ENCODE measurements at regions not wholly inside any gene's neighbourhood (a gene's known extent, or its start where the extent isn't known, plus 50 kb on each side); places are given as distances from the start of the nearest gene placed in this dataset.

- WGBS (ENCODE audit: extremely low coverage, insufficient read length, low lambda C conversion rate) = no CpG with 5 or more reads among the region's 6 CpGs
- TF ChIP-seq CTCF (conservative IDR thresholded peaks at IDR 0.05) = no peak
- Histone ChIP-seq H3K23me2 (ENCODE audit: insufficient read length, low read depth, low read length, poor library complexity, severe bottlenecking) (no peaks in the 10 kb centered on the region), H3K23ac (ENCODE audit: insufficient read length, low read depth, low read length) (no peak overlapping the region), H2AK5ac (ENCODE audit: insufficient read length, low read length) (no peak overlapping the region), H3K14ac (ENCODE audit: insufficient read depth, low read length) (no peak overlapping the region), H3K27me3 (ENCODE audit: insufficient read depth, low read length) (no peaks in the 10 kb centered on the region), H3K9me3 (ENCODE audit: control insufficient read depth, low read depth, low read length) (no peaks in the 10 kb centered on the region), H3K56ac (ENCODE audit: insufficient read length, low read depth, low read length) (no peak overlapping the region), H3K79me2 (ENCODE audit: insufficient read depth, low read length) (no peaks in the 10 kb centered on the region), H2BK20ac (ENCODE audit: low read depth, low read length, poor library complexity, severe bottlenecking) (no peak overlapping the region), H3K18ac (ENCODE audit: insufficient read length, low read depth, low read length) (no peak overlapping the region), H2AFZ (ENCODE audit: low read length) (no peak overlapping the region), H2BK15ac (ENCODE audit: low read depth, low read length) (no peak overlapping the region), H4K20me1 (ENCODE audit: control insufficient read depth, insufficient read depth, insufficient read length) (no peaks in the 10 kb centered on the region), H3K27ac (ENCODE audit: insufficient read length, low read depth, low read length) (no peak overlapping the region), H3K4ac (ENCODE audit: low read depth, low read length) (no peak overlapping the region), H4K91ac (ENCODE audit: insufficient read length, low read depth, low read length) (no peak overlapping the region), H2BK5ac (ENCODE audit: insufficient read length, low read length) (no peak overlapping the region), H4K5ac (ENCODE audit: insufficient read length, low read depth, low read length) (no peak overlapping the region), H4K8ac (replicated peaks; ENCODE audit: insufficient read length, low read depth, low read length) (no peak overlapping the region), H3K79me1 (ENCODE audit: insufficient read depth, low read depth, low read length, poor library complexity, severe bottlenecking) (no peaks in the 10 kb centered on the region), H2BK12ac (ENCODE audit: insufficient read length, low read depth, low read length) (no peak overlapping the region), H2BK120ac (ENCODE audit: low read depth, low read length, poor library complexity, severe bottlenecking) (no peak overlapping the region), H3K9ac (ENCODE audit: extremely low read depth, insufficient read length, low read length) (no peak overlapping the region), H3K4me1 (ENCODE audit: insufficient read depth, low read length) (no peaks in the 10 kb centered on the region), H3K4me2 (ENCODE audit: insufficient read depth, insufficient read length, low read length) (no peak overlapping the region), H3T11ph (ENCODE audit: low read length) (no peak overlapping the region)
- H3K27me3 Mint-ChIP-seq (ENCODE audit: low read depth) = peaks cover 14% of the 10 kb centered on the region
- peaks cover 5 to 10% (median 9%) of the 10 kb centered on the region in 3 experiments; a peak in 6 of 7 replicates for H3K36me3 Mint-ChIP-seq (ENCODE audit: insufficient read depth in 1 of 3, low read depth in 3 of 3)
- DNase-seq = no peak
- no peak overlapping the region for H3K27ac Mint-ChIP-seq
- H3K9me3 Mint-ChIP-seq = peaks cover 11% of the 10 kb centered on the region in 2 experiments
- no peak overlapping the region for H3K4me3 Mint-ChIP-seq
- H3K4me1 Mint-ChIP-seq = peaks cover 7 to 12% of the 10 kb centered on the region in 2 experiments
Observed at GRCh38 chr16:49936791-49937190, 80.9 kb upstream of the ZNF423 start.

Data from H9 (cell line).